IgD-negative memory B cell (primary cell): ENCODE measurements at regions not wholly inside any gene's neighbourhood (a gene's known extent, or its start where the extent isn't known, plus 50 kb on each side); places are given as distances from the start of the nearest gene placed in this dataset.
A peak's percentile ranks its signal among the peaks of the same experiment; 100 is the strongest.
"Not testable (repeated sequence)": the region's sequence is repeated elsewhere in the genome, so short reads cannot be mapped to it uniquely, and the experiment has no call there.

Experiments
- H3K27ac Mint-ChIP-seq, 3 donors: one replicate each; pipeline ENCODE4 v1.8.0; 2020 to 2022; ENCODE audit warnings: mild to moderate bottlenecking in 3 of 3, mixed read lengths in 3 of 3, moderate library complexity in 1 of 3
- H3K27me3 Mint-ChIP-seq: one replicate; pipeline ENCODE4 v1.8.0; 2021; ENCODE audit warnings: mixed read lengths
- H3K36me3 Mint-ChIP-seq: one replicate; pipeline ENCODE4 v1.8.0; 2020; ENCODE audit warnings: mild to moderate bottlenecking, mixed read lengths
- H3K4me1 Mint-ChIP-seq, 3 donors: one replicate each; pipeline ENCODE4 v1.8.0; 2020 to 2022; ENCODE audit warnings: mixed read lengths in 3 of 3, mild to moderate bottlenecking in 1 of 3
- H3K4me3 Mint-ChIP-seq, 4 donors: one replicate each; pipeline ENCODE4 v1.8.0; 2020 to 2022; ENCODE audit warnings: mild to moderate bottlenecking in 4 of 4, mixed read lengths in 4 of 4, moderate library complexity in 3 of 4
- H3K9me3 Mint-ChIP-seq, 3 donors: one replicate each; pipeline ENCODE4 v1.8.0; 2020 to 2021; ENCODE audit warnings: mixed read lengths in 3 of 3, mild to moderate bottlenecking in 1 of 3

DNA sequence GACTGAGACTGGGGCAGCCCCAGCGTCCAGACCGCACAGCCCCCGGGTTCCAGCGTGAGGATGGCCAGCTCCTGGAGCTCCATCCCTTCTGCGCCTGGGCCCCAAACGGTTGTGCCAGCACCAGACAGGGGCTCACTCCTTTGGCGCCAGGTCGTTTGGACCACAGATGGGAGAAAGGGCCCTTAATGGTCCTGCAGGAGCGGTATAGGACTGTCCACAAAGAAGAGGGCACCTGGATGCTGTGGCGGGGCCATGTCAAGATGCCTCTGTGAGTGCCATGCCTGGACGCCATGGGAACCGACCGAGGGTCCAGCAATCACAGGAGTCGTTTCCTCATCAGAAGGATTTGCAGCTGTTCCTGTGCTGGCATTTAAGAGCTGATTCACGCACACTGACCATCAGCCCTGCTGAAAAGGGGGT is 82.7 kb downstream of the DLL1 start:
- H3K27me3 Mint-ChIP-seq = peaks cover 7% of the 10 kb centered on the region
- H3K4me3 Mint-ChIP-seq = no peak overlapping the region
- H3K9me3 Mint-ChIP-seq = peaks cover 0 to 11% (median 8%) of the 10 kb centered on the region in 3 donors
- H3K4me1 Mint-ChIP-seq = no peaks in the 10 kb centered on the region
- no peaks in the 10 kb centered on the region for H3K36me3 Mint-ChIP-seq
- no peak overlapping the region for H3K27ac Mint-ChIP-seq

DNA sequence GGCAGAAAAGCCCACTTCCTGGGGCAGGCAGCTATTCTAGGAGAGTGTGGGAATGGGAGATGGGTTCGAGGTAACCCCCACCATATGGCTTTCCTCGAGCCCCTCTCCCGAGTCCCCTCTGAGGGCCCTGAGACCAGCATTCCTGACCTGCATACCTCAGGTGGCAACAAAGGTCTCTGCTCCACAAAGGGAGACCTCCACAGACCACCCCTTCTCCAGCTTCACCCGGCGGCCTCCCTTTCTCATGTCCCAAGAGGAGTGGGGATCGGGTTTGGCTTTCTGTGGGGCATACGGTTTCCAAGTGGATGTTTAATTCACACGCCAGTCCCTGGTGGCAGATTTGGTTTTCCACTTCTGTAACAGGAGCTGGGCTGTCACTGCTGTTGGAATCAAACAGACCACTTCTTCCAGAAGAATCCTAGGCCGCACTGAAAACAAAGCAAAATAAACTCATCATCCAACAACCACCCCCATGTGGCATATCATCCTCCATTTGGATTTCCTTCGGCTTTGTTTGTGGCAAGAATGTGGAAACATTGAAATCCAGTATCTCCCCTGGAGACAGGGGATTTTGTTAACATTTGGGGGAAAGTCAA is 83.2 kb downstream of the DLL1 start:
- H3K36me3 Mint-ChIP-seq = no peaks in the 10 kb centered on the region
- H3K4me3 Mint-ChIP-seq = no peak overlapping the region
- H3K9me3 Mint-ChIP-seq = peaks cover 0 to 11% (median 8%) of the 10 kb centered on the region in 3 donors
- H3K27me3 Mint-ChIP-seq = peaks cover 7% of the 10 kb centered on the region
- H3K4me1 Mint-ChIP-seq = no peaks in the 10 kb centered on the region
- no peak overlapping the region for H3K27ac Mint-ChIP-seq

DNA sequence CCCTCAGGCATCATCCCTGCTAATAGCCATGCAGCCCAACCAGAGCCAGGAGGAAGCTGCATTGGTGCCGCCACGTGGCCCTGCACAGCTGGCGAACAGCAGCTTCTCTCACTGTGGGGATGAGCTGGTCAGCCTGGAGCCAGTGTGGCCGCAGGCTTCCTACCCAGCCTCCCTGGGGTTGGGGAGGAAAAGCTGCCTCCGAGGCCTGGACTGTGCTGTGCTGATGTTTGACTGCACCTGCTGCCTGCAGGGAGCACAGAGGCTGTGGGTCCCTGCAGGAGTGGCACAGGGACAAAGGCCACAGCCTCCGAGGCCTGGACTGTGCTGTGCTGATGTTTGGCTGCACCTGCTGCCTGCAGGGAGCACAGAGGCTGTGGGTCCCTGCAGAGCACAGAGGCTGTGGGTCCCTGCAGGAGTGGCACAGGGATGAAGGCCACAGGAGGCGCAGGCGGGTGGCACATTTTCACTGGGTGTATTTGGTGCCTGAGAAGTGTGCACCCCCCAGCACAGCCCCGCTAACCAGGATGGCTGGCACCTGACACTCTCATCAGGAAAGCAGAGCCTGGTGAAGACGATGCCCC is 83.9 kb downstream of the DLL1 start:
- peaks cover 7% of the 10 kb centered on the region for H3K27me3 Mint-ChIP-seq
- no peak overlapping the region for H3K4me3 Mint-ChIP-seq
- H3K36me3 Mint-ChIP-seq = no peaks in the 10 kb centered on the region
- H3K27ac Mint-ChIP-seq = no peak overlapping the region
- H3K9me3 Mint-ChIP-seq = peaks cover 0 to 11% (median 8%) of the 10 kb centered on the region in 3 donors
- no peaks in the 10 kb centered on the region for H3K4me1 Mint-ChIP-seq

DNA sequence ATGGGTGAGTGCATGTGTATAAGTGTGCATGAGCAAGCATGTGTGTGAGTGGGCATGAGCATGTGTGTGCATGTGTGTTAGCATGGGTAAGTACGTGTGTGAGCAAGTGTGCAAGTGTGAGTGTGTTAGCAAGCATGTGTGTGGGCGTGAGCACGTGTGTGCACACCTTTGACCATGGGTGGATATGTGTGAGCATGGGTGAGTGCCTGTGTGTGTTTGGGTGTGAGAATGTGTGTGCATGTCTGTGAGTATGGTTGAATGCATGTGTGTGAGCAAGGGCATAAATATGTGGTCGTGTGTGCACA is 84.6 kb downstream of the DLL1 start:
- Mint-ChIP-seq H3K36me3 (no peaks in the 10 kb centered on the region), H3K9me3 (peaks cover 0 to 11% (median 8%) of the 10 kb centered on the region in 3 donors), H3K27me3 (peaks cover 7% of the 10 kb centered on the region), H3K4me3 (no peak overlapping the region), H3K4me1 (no peaks in the 10 kb centered on the region), H3K27ac (no peak overlapping the region)

DNA sequence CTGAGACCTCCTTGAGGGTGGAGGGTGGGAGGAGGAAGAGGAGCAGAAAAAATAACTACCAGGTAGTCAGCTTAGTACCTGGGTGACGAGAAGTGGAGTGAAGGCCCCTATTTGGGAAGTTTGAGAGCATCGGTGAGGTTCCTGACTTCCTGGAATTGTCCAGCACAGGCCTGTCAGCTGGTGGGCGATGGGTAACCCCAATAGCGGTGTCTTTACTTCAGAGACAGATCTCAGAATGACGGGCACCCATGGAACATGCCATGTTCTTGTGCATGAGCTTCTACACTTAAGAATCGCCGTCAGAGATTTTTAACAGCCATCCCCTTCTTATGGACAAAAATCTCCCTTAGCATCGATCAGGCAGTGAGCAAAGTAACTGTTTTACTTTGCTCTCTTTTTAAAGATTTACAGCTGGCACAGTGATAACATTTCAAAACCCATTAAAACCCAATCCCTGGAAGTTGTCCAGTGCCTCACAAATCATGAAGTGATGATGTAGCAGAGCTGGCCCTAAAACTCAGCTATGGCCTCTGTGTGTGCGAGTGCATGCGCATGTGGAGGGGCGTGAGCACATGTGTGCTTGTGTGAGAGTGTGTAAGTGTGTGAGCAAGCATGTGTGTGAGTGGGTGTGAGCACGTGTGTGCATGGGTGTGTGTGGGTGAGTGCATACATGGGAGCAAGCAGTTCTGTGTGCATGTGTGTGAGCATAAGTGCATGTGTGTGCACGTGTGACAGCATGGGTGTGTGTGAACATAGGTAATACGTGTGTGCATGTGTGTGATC is 85.2 kb downstream of the DLL1 start:
- Mint-ChIP-seq H3K4me1 (no peaks in the 10 kb centered on the region), H3K4me3 (no peak overlapping the region), H3K9me3 (peaks cover 0 to 11% (median 8%) of the 10 kb centered on the region in 3 donors), H3K27me3 (peaks cover 7% of the 10 kb centered on the region), H3K27ac (no peak overlapping the region), H3K36me3 (no peaks in the 10 kb centered on the region)

DNA sequence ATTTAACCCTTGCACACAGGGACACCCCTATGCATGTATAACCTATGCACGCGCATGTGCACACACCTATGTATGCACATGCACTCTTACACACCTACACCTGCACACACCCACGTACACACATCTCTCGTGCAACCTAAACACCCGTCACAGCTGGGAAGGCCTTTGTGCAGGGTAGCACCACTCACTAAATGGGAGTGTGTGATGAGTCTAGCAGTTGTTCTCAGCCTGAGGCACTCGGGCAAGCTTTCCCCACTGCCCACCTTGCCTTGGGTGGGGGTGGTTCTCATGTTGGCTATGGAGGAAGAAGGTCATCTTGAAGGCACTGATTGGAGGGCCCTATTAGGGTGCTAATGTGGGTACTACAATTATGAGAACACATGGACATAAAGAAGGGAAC is 85.8 kb downstream of the DLL1 start:
- Mint-ChIP-seq H3K27ac (no peak overlapping the region), H3K36me3 (no peaks in the 10 kb centered on the region), H3K4me1 (no peaks in the 10 kb centered on the region), H3K27me3 (peaks cover 7% of the 10 kb centered on the region), H3K9me3 (peaks cover 0 to 11% (median 8%) of the 10 kb centered on the region in 3 donors), H3K4me3 (no peak overlapping the region)

DNA sequence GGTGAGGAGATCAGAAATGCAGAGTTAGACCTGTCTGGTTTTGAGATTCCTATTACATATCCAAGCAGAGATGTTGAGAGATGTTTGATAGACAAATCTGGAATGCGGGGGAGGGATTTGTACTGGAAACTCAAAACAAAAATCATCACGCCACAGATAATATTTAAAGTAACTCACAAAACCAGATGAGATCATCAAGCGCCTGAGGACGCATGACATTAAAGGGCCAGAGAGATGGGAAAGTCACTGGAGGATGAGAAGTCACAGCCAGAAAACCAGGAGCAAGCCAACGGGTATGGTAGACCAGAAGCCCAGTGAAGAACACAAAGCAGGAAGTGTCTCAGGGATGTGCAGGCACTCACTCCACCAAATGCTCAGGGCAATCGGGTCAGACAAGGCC is 87.7 kb downstream of the DLL1 start:
- peak overlapping the region in 1 of 4 donors; percentile 47 for H3K4me3 Mint-ChIP-seq
- no peak overlapping the region for H3K27ac Mint-ChIP-seq
- no peaks in the 10 kb centered on the region for H3K36me3 Mint-ChIP-seq
- H3K4me1 Mint-ChIP-seq = no peaks in the 10 kb centered on the region
- H3K27me3 Mint-ChIP-seq = peaks cover 3% of the 10 kb centered on the region
- H3K9me3 Mint-ChIP-seq = peaks cover 0 to 11% (median 8%) of the 10 kb centered on the region in 3 donors

DNA sequence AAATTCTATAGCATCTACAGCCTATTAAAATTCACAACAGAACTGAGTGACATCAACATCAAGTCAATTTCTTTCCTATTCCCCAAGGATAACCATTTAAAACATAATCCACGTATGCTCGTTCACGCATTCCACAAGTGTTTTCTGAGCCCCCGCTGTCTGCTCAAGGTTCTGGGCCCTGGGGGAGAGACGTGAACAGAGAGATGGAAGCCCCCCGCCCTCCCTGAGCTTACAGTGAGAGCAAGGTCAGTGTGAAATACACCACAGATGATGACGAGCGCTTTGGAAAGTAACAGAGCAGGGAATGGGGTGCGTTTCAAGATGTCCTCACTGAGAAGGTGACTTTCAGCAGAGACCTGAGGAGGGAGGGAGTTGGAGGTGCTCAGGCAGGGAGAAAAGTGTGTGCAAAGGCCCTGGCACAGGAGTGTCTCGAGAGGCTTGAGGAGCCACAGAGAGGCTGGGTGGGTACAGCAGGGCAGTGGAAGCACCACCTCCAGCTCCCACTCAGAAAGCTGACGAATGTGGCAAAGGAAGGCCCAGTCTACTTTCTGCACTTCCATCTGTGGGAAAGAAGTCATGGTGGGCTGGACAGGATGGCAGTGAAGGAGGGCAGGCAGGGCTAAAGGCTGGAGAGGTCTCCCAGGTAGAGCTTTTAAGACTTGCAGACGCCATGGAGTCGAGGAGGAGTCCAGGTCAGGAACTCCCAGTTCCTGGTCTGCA is 88.3 kb downstream of the DLL1 start:
- H3K27me3 Mint-ChIP-seq = no peaks in the 10 kb centered on the region
- H3K4me1 Mint-ChIP-seq = no peaks in the 10 kb centered on the region
- no peak overlapping the region for H3K27ac Mint-ChIP-seq
- no peaks in the 10 kb centered on the region for H3K36me3 Mint-ChIP-seq
- H3K9me3 Mint-ChIP-seq = peaks cover 0 to 11% (median 8%) of the 10 kb centered on the region in 3 donors
- no peak overlapping the region for H3K4me3 Mint-ChIP-seq

DNA sequence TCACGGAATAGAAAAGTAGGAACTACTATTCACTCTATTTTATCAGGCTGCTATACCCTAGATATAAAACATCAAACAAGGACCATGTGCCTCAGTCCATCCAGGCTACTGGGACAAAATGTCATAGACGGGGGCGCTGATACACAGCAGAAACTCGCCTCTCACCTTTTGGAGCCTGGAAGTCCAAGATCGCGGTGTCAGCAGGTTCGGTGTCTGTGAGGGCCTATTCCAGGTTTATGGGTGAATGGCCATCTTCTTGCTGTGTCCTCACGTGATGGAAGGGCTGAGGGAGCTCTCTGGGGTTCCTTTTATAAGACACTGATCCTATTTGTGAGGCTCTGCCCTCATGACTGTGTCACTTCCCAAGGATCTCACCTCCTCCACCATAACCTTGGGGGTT is 89.5 kb downstream of the DLL1 start:
- no peaks in the 10 kb centered on the region for H3K4me1 Mint-ChIP-seq
- H3K27me3 Mint-ChIP-seq = no peaks in the 10 kb centered on the region
- H3K27ac Mint-ChIP-seq = no peak overlapping the region
- H3K36me3 Mint-ChIP-seq = no peaks in the 10 kb centered on the region
- peaks cover 0 to 20% (median 9%) of the 10 kb centered on the region in 3 donors for H3K9me3 Mint-ChIP-seq
- no peak overlapping the region for H3K4me3 Mint-ChIP-seq

DNA sequence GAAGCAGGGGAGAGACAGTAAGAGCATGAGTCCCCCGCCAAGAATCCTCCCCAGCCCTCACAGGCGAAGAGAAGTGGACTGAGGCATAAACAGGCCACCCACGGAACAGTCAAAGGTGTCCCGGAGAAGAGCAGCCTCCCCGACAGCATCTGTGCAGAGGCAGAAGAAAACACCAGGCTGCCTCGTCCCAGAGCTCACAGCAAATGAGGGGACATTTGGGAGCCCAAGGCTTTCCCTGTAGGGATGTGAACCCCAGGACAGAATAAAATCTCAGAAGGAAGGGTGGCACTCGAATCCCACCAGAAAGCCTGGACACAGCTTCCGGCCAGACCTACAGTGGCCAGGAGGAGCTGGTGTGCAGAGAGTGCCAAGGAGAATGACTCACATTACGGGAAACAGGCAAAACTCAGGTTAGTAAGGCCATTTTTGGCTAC is 90.4 kb downstream of the DLL1 start:
- Mint-ChIP-seq H3K27me3 (no peaks in the 10 kb centered on the region), H3K9me3 (peaks cover 4 to 25% (median 16%) of the 10 kb centered on the region in 3 donors), H3K36me3 (no peaks in the 10 kb centered on the region), H3K4me3 (no peak overlapping the region), H3K4me1 (no peaks in the 10 kb centered on the region), H3K27ac (no peak overlapping the region)

DNA sequence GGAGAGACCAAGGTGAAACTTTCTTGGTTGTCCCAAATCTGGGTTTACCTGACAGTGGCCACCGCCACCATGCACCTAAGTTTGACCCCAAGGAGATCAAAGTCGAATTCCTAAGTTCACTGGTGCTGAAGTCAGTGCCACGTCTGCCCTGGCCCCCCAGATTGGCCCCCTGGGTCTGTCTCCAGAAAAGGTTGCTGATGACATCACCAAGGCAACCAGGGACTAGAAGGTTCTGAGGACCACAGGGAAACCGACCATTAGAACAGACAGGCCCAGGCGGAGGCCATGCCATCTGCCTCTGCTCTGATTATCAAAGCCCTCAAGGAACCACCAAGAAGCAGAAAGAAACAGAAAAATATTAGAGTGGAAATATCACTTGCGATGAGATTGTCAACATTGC is 91.2 kb downstream of the DLL1 start:
- no peaks in the 10 kb centered on the region for H3K36me3 Mint-ChIP-seq
- H3K4me1 Mint-ChIP-seq = no peaks in the 10 kb centered on the region
- H3K4me3 Mint-ChIP-seq = no peak overlapping the region
- no peak overlapping the region for H3K27ac Mint-ChIP-seq
- no peaks in the 10 kb centered on the region for H3K27me3 Mint-ChIP-seq
- peaks cover 7 to 32% (median 19%) of the 10 kb centered on the region in 3 donors for H3K9me3 Mint-ChIP-seq

DNA sequence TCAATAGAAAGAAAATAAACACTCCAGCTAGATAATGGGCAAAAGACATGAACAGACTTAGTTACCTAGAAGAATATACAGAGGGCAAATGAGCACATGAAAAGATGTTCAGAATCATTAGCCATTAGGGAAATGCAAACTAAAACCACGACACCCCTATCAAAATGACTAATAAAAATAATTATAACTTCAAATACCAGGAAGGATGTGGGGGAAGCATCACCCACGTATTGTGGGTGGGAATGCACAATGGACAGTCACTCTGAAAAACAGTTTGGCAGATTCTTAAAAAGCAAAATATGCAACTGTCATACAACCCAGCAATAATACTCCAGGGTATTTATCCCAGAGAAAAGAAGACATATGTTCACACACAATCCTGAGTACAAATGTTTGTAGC is 92.6 kb downstream of the DLL1 start:
- Mint-ChIP-seq H3K27me3 (no peaks in the 10 kb centered on the region), H3K27ac (no peak overlapping the region), H3K4me1 (no peaks in the 10 kb centered on the region), H3K4me3 (peak overlapping the region in 1 of 4 donors; percentile 17), H3K36me3 (no peaks in the 10 kb centered on the region), H3K9me3 (peaks cover 11 to 35% (median 25%) of the 10 kb centered on the region in 3 donors)

DNA sequence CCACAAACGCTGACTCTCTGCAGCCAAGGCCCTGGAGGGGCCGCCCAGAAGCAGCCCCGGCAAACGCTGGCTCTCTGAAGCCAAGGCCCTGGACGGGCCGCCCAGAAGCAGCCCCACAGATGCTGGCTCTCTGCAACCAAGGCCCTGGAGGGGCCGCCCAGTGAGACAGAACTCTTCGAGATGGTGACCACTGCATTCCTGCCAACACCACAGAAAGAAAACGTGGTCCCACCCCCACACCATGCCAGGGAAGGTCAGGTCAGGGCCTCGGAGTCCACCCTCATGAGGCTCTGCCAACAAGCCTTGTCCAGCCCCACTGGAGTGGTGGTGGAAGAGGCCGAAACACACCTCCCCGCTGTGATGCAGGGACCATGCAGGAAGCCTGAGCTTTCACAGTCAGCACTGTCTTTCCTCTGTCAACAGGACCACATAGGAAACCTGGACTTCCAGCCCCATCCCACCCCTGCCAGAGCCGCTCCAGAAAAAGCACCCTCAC is 97.5 kb downstream of the DLL1 start:
- no peaks in the 10 kb centered on the region for H3K36me3 Mint-ChIP-seq
- no peaks in the 10 kb centered on the region for H3K4me1 Mint-ChIP-seq
- peaks cover 11 to 35% (median 25%) of the 10 kb centered on the region in 3 donors for H3K9me3 Mint-ChIP-seq
- H3K27ac Mint-ChIP-seq = peak overlapping the region in 1 of 3 donors; percentile 58
- H3K4me3 Mint-ChIP-seq = no peak overlapping the region
- peaks cover 2% of the 10 kb centered on the region for H3K27me3 Mint-ChIP-seq

DNA sequence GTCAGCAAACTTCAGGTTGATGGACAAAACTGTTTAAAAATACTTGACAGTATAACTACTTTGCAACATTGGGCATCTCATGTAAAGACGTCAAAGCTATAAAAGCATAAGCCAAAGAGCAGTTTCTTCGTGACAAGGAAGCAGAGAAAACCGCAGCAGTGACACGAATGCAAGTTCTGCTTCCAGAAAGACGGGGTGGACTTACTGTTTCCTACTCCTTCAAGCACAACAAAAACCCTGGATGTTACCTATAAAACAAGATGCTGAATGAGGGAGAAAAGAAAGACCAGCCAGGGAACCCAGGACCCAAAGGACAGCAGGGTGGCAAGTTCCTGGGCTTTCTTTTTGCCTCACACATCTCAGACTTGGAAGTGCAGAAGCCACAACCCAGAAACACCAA is 98.0 kb downstream of the DLL1 start:
- Mint-ChIP-seq H3K27ac (no peak overlapping the region), H3K27me3 (peaks cover 2% of the 10 kb centered on the region), H3K36me3 (no peaks in the 10 kb centered on the region), H3K4me3 (peak overlapping the region in 1 of 4 donors; percentile 39), H3K4me1 (no peaks in the 10 kb centered on the region), H3K9me3 (peaks cover 11 to 35% (median 25%) of the 10 kb centered on the region in 3 donors)

DNA sequence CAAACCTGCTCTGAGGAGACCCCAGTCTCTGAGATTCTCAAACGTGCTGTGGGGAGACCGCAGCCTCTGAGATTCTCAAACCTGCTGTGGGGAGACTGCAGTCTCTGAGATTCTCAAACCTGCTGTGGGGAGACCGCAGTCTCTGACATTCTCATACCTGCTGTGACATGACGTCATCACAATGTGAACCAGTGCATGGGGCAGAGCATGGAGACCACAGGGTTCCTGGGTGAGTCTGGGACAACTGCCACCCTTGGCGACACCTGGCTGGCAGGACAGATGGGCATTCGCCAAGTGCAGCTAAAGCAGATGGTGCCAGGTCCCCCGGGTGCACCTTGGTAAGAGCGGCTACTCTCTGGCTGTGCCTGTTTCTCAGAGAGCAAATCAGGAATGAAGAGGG is 98.8 kb downstream of the DLL1 start:
- peaks cover 11 to 33% (median 25%) of the 10 kb centered on the region in 3 donors for H3K9me3 Mint-ChIP-seq
- H3K27me3 Mint-ChIP-seq, H3K36me3 Mint-ChIP-seq, H3K4me3 Mint-ChIP-seq, H3K4me1 Mint-ChIP-seq, H3K27ac Mint-ChIP-seq: not testable (repeated sequence)
